GM12891 (cell line): ENCODE measurements at regions not wholly inside any gene's neighbourhood (a gene's known extent, or its start where the extent isn't known, plus 50 kb on each side); places are given as distances from the start of the nearest gene placed in this dataset.
A peak's percentile ranks its signal among the peaks of the same experiment; 100 is the strongest.

Experiments
- PAX5 ChIP-seq: IDR thresholded peaks from 2 replicates; pipeline ENCODE4 v1.6.1; 2011; ENCODE audit warnings: low read length, moderate library complexity, mild to moderate bottlenecking; ENCODE audit not compliant: insufficient read depth, severe bottlenecking
- POLR2A ChIP-seq: IDR thresholded peaks from 2 replicates; pipeline ENCODE4 v1.6.1; 2011; ENCODE audit warnings: low read depth, low read length, control low read depth
- POLR2AphosphoS5 ChIP-seq: IDR thresholded peaks from 2 replicates; pipeline ENCODE4 v1.6.1; 2011; ENCODE audit warnings: low read depth, low read length, control low read depth
- SPI1 ChIP-seq: IDR thresholded peaks from 2 replicates; pipeline ENCODE4 v1.6.1; 2011; ENCODE audit warnings: low read depth, low read length, control low read depth
- TAF1 ChIP-seq: IDR thresholded peaks from 2 replicates; pipeline ENCODE4 v1.6.1; 2011; ENCODE audit warnings: low read depth, low read length, control low read depth

GRCh38 chr6:158911746-158912480, 88.1 kb downstream of the RSPH3 start:
- peak; percentile 35; the same call in 1 of the 2 replicates for TF ChIP-seq POLR2AphosphoS5
- no peak for TF ChIP-seq POLR2A
- TF ChIP-seq SPI1, result peak; percentile 12; the same call in 1 of the 2 replicates
- TF ChIP-seq TAF1, result peak; percentile 41; the same call in 1 of the 2 replicates
- TF ChIP-seq PAX5, result no peak
